ENCODE measurements at regions not wholly inside any gene's neighbourhood (a gene's known extent, or its start where the extent isn't known, plus 50 kb on each side); places are given as distances from the start of the nearest gene placed in this dataset.

- no peak for TF ChIP-seq CTCF (IDR thresholded peaks at IDR 0.05)
- H3K36me3 ChIP-seq: no peaks in the 10 kb centered on the region
- peaks cover 4% of the 10 kb centered on the region for H3K27me3 ChIP-seq
- H3K9me3 ChIP-seq: no peaks in the 10 kb centered on the region
- no peaks in the 10 kb centered on the region for H3K4me1 ChIP-seq (ENCODE audit: control insufficient read depth in 1 of 2, insufficient read depth in 1 of 2, low read depth in 1 of 2, low read length in 1 of 2)
- no peak overlapping the region for H3K27ac ChIP-seq
- H3K4me3 ChIP-seq (ENCODE audit: low read depth in 1 of 2, low read length in 1 of 2): no peak overlapping the region
These were observed 130.6 kb downstream of the TENT4A start for GRCh38 chr5:6843821-6844220.

- TF ChIP-seq CTCF (IDR thresholded peaks at IDR 0.05): no peak
- no peaks in the 10 kb centered on the region for H3K27me3 ChIP-seq
These were observed 132.6 kb downstream of the TENT4A start for GRCh38 chr5:6845856-6846255.

GRCh38 chr5:6847870-6848269 lies 134.6 kb downstream of the TENT4A start:
- no peak for TF ChIP-seq CTCF (IDR thresholded peaks at IDR 0.05)
- Histone ChIP-seq H3K4me1 (ENCODE audit: control insufficient read depth in 1 of 2, insufficient read depth in 1 of 2, low read depth in 1 of 2, low read length in 1 of 2) (no peaks in the 10 kb centered on the region), H3K9me3 (no peaks in the 10 kb centered on the region), H3K36me3 (no peaks in the 10 kb centered on the region), H3K27me3 (no peaks in the 10 kb centered on the region), H3K4me3 (ENCODE audit: low read depth in 1 of 2, low read length in 1 of 2) (no peak overlapping the region), H3K27ac (no peak overlapping the region)

More at GRCh38 chr5:6845856-6846255, 132.6 kb downstream of the TENT4A start:
- Histone ChIP-seq H3K27ac (no peak overlapping the region), H3K9me3 (no peaks in the 10 kb centered on the region), H3K36me3 (no peaks in the 10 kb centered on the region), H3K4me3 (ENCODE audit: low read depth in 1 of 2, low read length in 1 of 2) (no peak overlapping the region), H3K4me1 (ENCODE audit: control insufficient read depth in 1 of 2, insufficient read depth in 1 of 2, low read depth in 1 of 2, low read length in 1 of 2) (no peaks in the 10 kb centered on the region)

GRCh38 chr5:6849316-6850105 lies 136.3 kb downstream of the TENT4A start:
- Histone ChIP-seq H3K4me3 (ENCODE audit: low read depth in 1 of 2, low read length in 1 of 2) (no peak overlapping the region), H3K9me3 (no peaks in the 10 kb centered on the region), H3K27me3 (no peaks in the 10 kb centered on the region)

GRCh38 chr5:6850106-6850432 lies 136.8 kb downstream of the TENT4A start:
- Histone ChIP-seq H3K4me3 (ENCODE audit: low read depth in 1 of 2, low read length in 1 of 2) (no peak overlapping the region), H3K36me3 (no peaks in the 10 kb centered on the region), H3K27ac (no peak overlapping the region), H3K27me3 (no peaks in the 10 kb centered on the region), H3K9me3 (no peaks in the 10 kb centered on the region), H3K4me1 (ENCODE audit: control insufficient read depth in 1 of 2, insufficient read depth in 1 of 2, low read depth in 1 of 2, low read length in 1 of 2) (no peaks in the 10 kb centered on the region)
- no peak for TF ChIP-seq CTCF (IDR thresholded peaks at IDR 0.05)

More at GRCh38 chr5:6849316-6850105, 136.3 kb downstream of the TENT4A start:
- TF ChIP-seq CTCF (IDR thresholded peaks at IDR 0.05): no peak
- Histone ChIP-seq H3K4me1 (ENCODE audit: control insufficient read depth in 1 of 2, insufficient read depth in 1 of 2, low read depth in 1 of 2, low read length in 1 of 2) (no peaks in the 10 kb centered on the region), H3K27ac (no peak overlapping the region), H3K36me3 (no peaks in the 10 kb centered on the region)

All from neutrophil (primary cell).